Colonic mucosa (tissue), 4 donors: ENCODE measurements at regions not wholly inside any gene's neighbourhood (a gene's known extent, or its start where the extent isn't known, plus 50 kb on each side); places are given as distances from the start of the nearest gene placed in this dataset.
A peak's percentile ranks its signal among the peaks of the same experiment; 100 is the strongest.

Source experiments
- DNase-seq: peaks from one replicate; pipeline ENCODE4 v3.0.0-alpha.2; 2020
- H3K27ac ChIP-seq: fragments of 200-600 bp; one replicate; pipeline ENCODE4 v1.8.0; 2021
- H3K27me3 ChIP-seq: fragments of 200-600 bp; one replicate; pipeline ENCODE4 v1.8.0; 2021
- H3K36me3 ChIP-seq: fragments of 200-600 bp; one replicate; pipeline ENCODE4 v1.8.0; 2021
- H3K4me1 ChIP-seq: fragments of 200-600 bp; one replicate; pipeline ENCODE4 v1.8.0; 2021; ENCODE audit warnings: mild to moderate bottlenecking
- H3K4me3 ChIP-seq: fragments of 200-600 bp; one replicate; pipeline ENCODE4 v1.8.0; 2021
- H3K9ac ChIP-seq, 2 donors: one replicate each; pipeline ENCODE4 v1.7.0; 2013; ENCODE audit warnings: control low read depth in 2 of 2, low read depth in 2 of 2, low read length in 2 of 2
- H3K9me3 ChIP-seq: fragments of 200-600 bp; one replicate; pipeline ENCODE4 v1.8.0; 2021
- CTCF ChIP-seq: fragments of 200-600 bp; IDR thresholded peaks from one replicate; pipeline ENCODE4 v1.8.0; 2022; ENCODE audit warnings: antibody characterized with exemption, mild to moderate bottlenecking
- intact Hi-C: fragments of 100-400 bp; cut with DNase I; formaldehyde crosslinking; loops from one replicate; pipeline ENCODE4 v1.14.1; 2022
- donor health status: healthy.
- donor health status: DM: no; HTN: no; CAD: no.
- donor health status: DM: no; HTN: no; CAD: no.

- no peak overlapping the region for H3K27ac ChIP-seq
- no peaks in the 10 kb centered on the region for H3K27me3 ChIP-seq
- intact Hi-C loops: no loop called here
- H3K9me3 ChIP-seq: no peaks in the 10 kb centered on the region
- H3K4me3 ChIP-seq: no peak overlapping the region
- peak; percentile 33 for TF ChIP-seq CTCF
- H3K9ac ChIP-seq: no peak overlapping the region
- DNase-seq: no peak
- H3K4me1 ChIP-seq: no peaks in the 10 kb centered on the region
- no peaks in the 10 kb centered on the region for H3K36me3 ChIP-seq
Measured at GRCh38 chr20:19073584-19074218, 138.7 kb upstream of the SLC24A3 start.

DNA sequence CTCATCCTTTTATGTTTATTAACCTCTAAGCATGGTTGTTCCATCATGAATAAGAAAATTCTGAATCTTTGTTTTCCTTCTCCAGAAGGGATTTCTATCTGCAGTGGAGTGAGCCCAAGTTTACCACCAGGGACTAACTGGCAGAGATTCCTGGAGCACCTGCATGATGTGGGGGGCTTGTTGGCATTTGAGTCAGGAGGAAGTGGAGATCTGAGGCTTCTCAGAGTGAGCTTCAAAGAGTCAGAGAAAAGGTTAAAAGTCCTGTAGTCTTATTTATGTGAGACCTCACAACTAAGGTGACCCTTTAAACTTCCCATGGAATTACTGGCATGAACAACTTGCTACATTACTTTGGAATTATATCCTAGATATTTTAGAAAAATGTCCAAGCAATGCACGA lies 138.1 kb upstream of the SLC24A3 start:
- DNase-seq: no peak

DNA sequence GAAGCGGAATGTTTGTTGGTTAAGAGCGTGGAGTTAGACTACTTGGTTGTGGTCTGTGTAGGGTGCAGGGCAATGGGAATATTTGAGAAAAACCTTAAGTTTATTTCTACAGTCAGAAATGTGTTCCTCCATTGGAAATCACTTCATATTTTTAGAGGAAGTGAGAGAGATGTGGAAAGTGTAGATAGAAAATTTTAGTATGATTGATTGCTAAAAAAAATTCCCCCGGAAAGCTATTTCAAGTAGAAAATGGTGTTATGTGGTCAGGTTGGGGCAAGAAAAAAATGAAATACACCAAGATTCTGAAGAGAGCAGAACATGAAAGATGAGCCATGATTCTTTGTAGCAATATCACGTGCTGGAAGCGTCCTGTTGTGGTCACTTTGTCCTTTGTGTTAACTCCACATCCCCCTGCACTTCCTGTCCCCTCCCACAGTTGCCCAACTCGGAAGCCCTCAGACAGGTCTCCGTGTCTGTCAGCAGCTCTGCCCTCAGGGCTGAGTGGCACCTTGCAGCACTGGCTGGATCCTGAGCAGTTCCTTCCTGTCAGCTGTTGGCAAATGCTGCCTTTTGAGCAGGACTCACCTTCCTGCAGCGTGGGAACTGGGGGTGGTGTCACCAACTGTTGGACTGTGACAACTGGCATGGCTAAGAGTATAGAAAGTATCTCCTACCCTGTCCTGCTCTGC lies 137.5 kb upstream of the SLC24A3 start:
- Histone ChIP-seq H3K27me3 (no peaks in the 10 kb centered on the region), H3K4me1 (no peaks in the 10 kb centered on the region), H3K9ac (no peak overlapping the region), H3K27ac (no peak overlapping the region), H3K36me3 (no peaks in the 10 kb centered on the region), H3K9me3 (no peaks in the 10 kb centered on the region), H3K4me3 (no peak overlapping the region)
- no peak for DNase-seq
- TF ChIP-seq CTCF: no peak
- intact Hi-C loops: no loop called here

More for the DNA sequence above, 138.1 kb upstream of the SLC24A3 start:
- Histone ChIP-seq H3K27ac (no peak overlapping the region), H3K4me3 (no peak overlapping the region), H3K9ac (no peak overlapping the region), H3K9me3 (no peaks in the 10 kb centered on the region), H3K36me3 (no peaks in the 10 kb centered on the region), H3K27me3 (no peaks in the 10 kb centered on the region), H3K4me1 (no peaks in the 10 kb centered on the region)
- TF ChIP-seq CTCF: no peak
- intact Hi-C loops: no loop called here

DNA sequence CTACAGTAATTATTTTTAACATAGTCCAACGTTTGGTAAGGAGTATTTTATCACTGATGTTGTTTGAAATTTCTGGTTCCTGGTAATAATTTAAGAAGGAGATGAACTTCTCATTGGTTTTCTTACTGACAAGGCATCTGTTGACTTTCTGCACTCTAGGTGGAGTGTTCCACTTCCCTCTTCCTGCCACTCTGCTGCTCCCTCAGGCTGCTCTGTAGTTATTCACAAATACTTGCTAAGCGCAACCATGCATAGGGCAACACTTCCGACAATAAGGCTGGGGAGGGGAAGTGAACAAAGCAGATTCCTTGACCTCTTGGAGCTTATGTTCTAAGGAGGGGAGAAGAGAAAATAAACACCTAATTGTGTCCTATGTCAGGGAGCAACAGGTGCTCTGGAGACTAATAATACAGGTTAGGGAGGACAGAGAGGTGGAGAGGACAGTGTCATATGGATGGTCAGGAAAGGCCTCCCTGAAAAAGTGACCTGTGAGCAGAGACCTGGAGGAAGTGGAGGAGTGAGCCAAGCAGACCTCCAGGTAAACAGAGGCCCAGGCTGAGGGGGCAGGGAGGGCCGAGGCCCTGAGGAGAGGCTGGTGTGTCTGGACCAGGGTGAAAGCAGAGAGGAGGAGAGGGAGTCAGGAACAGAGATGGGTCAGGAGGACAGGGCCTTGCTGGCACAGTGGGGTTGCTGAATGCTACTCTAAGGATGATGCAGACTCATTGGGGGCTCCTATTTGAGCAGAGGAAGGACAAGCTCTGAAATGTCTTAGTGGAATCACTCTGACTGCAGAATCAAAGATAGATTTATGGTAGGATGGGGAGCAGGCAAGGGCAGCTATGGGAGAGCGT lies 134.8 kb upstream of the SLC24A3 start:
- no peaks in the 10 kb centered on the region for H3K9me3 ChIP-seq
- peak; percentile 10 for DNase-seq
- no peaks in the 10 kb centered on the region for H3K27me3 ChIP-seq
- no peaks in the 10 kb centered on the region for H3K36me3 ChIP-seq
- no peak overlapping the region for H3K9ac ChIP-seq
- no peak overlapping the region for H3K4me3 ChIP-seq
- H3K4me1 ChIP-seq: no peaks in the 10 kb centered on the region
- intact Hi-C loops: no loop called here
- H3K27ac ChIP-seq: no peak overlapping the region
- no peak for TF ChIP-seq CTCF

DNA sequence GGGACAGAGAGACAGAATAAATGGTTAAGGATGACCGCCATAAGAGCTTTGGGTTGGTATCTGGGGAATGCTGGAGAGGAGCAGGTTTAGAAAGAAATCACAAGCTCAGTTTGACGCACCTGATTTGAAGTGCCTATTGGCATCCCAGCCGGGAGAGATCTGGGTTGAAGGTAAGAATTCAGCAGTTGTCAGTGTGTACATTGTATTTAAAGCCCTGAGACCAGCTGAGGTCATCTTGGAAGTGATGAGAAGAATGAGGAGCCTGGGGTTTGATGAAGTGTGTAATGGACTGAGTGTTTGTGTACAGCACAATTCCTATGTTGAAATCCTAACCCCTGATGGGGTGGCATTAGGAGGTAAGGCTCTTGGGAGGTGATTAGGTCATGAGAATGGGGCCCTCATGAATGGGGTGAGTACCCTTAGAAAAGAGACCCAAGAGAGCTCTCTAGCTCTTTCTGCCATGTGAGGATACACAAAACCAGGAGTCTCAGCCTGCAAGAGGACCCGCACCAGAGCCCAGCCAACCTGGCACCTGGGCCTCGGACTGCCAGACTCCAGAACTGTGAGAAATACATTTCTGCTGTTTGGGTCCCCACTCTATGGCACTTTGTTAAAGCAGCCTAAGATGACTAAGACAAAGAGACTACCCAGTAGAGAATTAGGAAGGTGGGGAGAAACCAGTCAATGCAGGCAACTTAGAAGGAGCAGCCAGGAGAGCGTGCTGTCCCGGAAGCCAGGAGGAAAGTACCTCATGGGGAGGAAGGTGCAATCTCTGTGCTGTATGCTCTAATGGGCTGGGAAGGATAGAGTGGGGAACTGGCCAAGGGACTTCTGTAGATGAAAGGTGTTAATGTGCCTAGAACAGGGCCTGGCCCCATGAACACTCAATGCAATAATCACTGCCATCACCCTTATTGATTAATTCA lies 133.7 kb upstream of the SLC24A3 start:
- Histone ChIP-seq H3K9ac (no peak overlapping the region), H3K9me3 (no peaks in the 10 kb centered on the region), H3K4me3 (no peak overlapping the region), H3K27me3 (no peaks in the 10 kb centered on the region), H3K27ac (no peak overlapping the region), H3K4me1 (no peaks in the 10 kb centered on the region), H3K36me3 (no peaks in the 10 kb centered on the region)
- intact Hi-C loops: no loop called here
- TF ChIP-seq CTCF: no peak
- DNase-seq: no peak
